ENCODE measurements at regions not wholly inside any gene's neighbourhood (a gene's known extent, or its start where the extent isn't known, plus 50 kb on each side); places are given as distances from the start of the nearest gene placed in this dataset.
A peak's percentile ranks its signal among the peaks of the same experiment; 100 is the strongest.

DNA sequence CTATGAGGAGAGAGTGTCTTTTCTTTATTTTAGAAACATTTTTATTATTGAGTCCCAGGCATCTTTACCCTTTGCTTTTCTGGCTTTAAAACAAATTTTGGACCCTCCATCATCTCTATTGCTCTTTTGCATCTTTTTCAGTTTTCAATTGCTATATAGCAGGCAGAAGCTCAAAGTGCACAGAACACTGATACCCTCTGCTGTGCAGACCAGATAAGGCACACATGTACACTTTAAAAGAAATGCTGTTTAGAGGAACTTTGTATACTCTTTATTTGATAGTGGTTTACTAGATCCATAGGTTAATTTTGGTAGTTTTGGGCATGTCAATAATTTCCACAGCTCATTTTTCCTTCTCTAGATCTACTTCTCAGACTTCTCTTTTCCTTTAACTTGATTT lies 324.2 kb downstream of the SH2D4B start:
- no peak for DNase-seq

DNA sequence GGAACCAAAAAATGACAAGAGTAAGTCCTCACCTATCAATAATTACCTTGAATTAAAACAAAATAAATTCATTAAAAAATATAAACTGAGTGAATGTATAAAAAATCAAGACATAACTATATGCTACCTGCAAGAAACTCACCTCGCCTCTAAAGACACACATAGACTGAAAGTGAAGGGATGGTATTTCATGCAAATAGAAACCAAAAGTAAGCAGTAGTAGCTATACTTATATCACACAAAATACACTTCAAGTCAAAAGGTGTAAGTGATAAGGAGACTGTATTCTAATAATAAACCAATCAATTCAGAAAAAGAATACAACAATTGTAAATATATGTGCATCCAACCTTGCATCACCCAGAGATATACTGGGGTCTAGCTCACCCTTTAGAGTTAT lies 332.6 kb downstream of the SH2D4B start:
- DNase-seq = no peak

DNA sequence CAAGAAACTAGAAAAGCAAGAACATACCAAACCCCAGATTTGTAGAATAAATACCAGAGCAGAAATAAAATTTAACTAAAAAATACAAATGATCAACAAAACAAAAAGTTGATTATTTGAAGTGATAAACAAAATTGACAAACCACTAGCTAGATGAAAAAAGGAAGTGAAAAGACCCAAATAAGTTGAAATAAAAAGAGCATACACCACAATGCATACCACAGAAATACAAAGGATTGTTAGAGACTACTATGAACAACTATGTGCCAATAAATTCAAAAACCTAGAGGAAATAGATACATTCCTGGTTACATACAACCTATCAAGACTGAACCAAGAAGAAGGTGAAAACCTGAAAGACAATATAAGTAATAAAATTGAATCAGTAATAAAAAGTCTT lies 333.4 kb downstream of the SH2D4B start:
- DNase-seq = no peak

DNA sequence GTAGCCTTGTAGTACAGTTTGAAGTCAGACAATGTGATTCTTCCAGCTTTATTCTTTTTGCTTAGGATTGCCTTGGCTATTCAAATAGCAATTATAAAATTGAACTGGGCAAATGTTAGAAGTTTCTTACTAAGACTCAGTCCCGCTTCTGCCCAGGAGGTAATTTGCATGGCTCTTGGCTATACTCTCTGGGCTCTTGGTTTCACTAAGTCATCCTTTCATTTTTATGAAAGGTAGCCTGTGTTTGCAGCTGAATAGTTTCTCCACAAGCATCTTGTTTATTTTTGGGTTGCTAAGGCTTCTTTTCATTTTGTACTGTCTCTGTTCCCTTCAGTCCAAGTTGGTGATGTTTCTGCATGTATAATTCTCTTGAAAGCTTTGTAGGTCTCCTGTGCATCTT lies 340.6 kb downstream of the SH2D4B start:
- no peak for DNase-seq

DNA sequence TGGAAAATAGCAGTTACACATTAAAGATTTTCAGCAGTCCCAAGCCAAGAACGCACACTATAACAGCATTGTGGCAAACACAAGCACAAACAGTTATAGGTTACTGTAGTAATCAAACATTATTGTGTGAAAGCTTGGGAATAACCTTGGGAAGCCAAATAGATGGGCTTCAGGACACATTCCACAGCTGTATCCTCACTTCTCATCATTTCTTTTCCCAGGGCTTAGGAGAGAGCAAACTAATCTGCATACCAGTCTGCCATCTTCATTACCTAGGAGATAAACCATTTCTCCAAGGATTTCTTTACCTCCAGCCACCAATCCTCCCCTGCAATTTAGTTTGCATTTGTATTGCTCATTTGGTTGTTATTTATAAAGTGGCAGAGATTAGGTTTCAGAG lies 352.4 kb downstream of the SH2D4B start:
- no peak for DNase-seq

DNA sequence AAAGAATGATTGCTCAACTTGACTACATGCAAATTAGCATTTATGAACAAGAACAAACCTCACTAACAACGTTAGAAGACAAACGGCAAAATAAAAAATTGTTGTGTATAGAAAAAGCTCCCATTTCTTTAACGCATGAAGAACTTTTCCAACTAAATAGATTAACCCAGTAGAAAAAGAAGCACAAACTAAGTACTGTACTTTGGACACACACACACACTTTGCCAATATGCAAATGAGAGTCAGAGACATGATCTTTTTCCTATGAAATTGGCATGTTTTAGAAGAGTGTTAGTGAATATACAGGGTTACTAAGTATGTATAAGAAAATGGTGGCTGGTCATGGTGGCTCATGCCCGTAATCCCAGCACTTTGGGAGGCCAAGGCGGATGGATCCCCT lies 355.6 kb downstream of the SH2D4B start:
- DNase-seq = no peak

DNA sequence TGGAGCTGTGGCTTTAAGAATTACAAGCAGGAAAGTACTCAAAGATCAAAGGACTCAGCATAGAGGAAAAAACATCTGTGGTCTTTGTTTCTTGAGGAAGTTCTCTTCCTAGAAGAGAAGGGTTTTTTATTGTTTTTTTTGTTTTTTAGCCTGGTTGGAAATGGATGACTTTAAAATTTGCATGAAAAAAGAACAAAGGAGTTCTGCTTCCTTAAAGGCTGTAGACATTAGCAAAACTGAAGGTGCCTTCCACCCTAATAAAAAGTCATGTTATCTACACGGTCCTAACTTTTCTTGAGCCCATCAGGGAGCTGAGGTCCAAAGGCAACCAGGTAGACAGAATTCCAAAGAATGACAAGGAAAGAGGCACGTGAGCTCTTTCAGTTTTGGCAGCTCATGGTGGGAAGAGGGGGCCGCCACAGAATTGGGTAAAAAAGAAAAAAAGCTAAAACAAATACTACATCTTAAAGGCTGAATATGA lies 356.6 kb downstream of the SH2D4B start:
- no peak for DNase-seq

DNA sequence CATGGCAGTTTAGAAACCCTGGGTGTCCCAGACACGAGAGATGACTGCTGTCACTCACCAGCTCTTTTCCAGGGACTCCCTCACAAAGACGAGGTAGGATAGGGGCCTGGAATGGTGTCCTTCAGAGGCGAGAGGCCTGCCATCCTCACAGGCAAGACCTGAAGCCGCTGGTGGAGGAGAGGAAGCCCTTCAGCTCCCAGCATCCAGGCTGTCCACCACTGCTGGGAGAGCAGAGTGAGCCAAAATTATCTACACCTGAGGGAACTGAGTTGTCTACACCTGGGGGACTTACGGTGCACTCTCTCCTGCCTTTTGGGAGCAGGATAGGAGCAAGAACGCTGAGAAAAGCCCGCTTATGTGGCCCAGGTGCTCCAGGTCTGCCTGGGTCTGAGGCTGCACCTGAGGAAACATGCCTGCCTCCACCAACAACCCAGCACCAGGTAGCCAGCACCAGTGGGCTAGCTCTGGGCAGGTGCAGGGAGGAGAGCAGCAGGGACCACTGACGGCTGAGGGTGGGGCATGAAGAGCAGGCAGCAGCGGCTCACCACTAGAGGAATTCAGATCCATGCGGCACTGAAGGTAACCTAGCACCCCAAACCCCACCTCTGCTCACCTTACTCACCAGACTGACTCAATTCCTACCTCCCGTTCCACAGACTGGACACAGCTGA lies 357.2 kb downstream of the SH2D4B start:
- no peak for DNase-seq

DNA sequence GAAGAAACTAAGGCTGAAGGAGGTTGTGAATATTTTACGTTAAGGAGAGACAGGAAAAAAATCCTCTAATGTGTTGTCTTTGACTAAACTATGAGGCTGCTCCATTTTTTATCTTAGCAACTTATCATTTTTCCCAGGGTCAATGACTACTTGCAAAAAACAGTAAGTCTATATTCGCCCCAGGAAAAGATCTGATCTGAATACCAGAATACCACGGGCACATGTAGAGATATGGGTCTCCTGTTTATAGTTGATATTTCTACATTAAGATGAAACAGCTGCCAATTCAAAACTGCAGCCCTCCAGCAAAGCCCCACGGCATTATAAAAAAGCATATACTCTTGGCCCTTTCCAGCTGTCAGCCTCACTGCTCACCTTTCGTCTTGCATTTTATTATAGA lies 358.4 kb downstream of the SH2D4B start:
- no peak for DNase-seq

DNA sequence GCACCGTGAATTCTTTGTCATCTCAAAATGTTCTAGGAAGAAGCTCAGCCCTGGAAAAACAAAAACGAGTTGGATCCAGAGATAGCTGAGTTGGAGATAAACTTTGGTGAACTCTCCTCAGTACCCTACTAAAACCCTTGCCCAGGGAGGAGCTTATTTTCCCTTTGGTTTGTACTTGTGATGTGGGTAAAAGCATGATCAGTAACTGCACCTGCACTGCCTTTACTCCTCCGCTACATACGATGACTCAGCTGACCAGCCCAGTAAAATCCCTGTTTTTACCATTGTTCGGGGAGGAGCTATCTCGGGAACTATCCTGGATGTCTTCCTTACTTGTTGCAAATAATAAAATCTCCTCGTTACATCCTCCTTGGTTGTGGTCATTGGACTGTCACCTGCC lies 359.3 kb downstream of the SH2D4B start:
- no peak for DNase-seq

DNA sequence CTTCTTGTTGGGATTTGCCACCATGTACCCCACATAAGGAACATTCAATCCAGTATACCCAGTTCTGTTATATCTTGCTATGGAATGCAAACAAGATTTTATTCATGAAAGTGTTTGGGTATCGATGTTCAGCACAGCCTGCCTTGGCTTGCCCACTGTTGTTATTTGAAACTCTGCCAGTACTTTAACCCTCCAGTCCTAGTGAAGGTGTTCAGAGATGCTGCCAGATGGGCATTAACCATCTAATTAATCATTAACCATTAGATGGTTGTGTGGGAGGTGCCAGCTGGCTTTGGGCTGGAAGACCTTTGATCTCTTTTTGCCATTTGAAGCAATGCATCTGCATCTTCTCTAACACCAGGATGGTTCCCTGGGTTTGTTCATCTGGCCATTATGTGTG lies 363.0 kb downstream of the SH2D4B start:
- no peak for DNase-seq

DNA sequence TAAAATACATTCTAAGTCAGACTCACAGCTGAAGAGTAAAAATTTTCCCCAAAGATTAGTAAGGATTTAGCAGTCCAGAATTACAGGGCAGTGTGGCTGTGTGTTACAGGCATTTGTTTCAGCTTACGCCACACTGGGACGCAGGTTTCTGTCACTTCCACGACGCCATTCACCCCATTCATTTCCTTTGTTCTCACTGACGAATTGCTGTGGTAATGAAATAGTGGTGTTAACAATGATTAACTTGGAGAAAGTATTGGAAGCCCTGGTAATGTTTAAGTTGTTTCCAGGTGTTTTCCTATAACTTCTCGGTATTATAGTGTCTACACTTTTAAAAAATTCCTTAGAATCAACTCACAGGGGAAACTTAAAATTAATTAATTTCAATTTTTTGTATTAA lies 370.9 kb downstream of the SH2D4B start:
- no peak for DNase-seq

DNA sequence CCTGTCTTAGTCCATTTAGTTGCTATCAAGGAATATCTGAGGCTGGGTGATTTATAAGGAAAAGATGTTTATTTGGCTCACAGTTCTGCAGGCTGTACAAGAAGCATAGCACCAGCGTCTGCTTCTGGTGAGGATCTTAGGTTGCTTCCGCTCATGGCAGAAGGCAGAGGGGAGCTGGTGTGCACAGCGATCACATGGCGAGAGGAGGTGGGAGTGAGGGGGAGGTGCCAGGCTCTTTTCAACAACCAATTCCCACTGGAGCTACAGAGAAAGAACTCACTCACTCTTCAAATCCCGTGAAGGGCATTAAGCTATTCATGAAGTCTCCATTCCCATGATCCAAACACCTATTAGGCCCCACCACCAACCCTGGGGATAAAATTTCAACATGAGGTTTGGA lies 371.6 kb downstream of the SH2D4B start:
- no peak for DNase-seq

DNA sequence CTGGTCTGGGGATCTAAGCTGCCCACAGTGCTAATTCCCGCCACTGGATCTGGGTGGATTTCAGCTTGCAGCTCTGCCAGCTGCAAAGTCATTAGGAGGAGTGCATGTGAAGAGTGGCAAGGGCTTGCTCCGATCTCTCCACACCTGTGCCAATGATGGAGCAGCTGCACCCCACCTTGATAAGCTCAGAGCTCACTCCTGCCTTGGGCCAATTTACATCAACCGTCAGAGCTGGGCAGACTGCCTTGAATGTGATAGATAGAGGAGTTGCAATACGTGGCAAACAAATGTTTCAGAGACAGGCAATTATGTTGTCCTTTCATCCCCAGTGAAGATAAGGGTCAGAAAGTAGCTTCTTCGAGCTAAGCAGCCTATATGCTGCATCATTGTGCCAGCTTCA lies 379.9 kb downstream of the SH2D4B start:
- no peak for DNase-seq

DNA sequence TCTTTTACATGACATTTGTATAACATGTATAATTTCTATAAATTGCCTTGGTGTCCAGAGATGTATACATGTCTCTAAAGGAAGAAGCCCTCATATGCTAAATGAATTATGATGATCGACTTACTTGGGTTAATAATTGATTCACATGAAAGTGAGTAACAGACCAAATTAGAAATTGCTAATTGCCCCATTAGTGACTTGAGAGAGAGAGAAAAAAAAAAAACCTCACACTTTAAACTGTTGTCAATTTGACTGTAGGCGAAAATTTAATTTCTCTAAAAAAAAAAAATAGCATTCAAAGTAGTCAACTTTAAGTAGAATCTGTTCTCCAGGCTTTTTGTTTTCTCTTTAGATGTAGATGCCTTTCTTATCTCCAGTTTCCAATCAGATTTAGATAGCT lies 383.3 kb downstream of the SH2D4B start:
- no peak for DNase-seq

DNA sequence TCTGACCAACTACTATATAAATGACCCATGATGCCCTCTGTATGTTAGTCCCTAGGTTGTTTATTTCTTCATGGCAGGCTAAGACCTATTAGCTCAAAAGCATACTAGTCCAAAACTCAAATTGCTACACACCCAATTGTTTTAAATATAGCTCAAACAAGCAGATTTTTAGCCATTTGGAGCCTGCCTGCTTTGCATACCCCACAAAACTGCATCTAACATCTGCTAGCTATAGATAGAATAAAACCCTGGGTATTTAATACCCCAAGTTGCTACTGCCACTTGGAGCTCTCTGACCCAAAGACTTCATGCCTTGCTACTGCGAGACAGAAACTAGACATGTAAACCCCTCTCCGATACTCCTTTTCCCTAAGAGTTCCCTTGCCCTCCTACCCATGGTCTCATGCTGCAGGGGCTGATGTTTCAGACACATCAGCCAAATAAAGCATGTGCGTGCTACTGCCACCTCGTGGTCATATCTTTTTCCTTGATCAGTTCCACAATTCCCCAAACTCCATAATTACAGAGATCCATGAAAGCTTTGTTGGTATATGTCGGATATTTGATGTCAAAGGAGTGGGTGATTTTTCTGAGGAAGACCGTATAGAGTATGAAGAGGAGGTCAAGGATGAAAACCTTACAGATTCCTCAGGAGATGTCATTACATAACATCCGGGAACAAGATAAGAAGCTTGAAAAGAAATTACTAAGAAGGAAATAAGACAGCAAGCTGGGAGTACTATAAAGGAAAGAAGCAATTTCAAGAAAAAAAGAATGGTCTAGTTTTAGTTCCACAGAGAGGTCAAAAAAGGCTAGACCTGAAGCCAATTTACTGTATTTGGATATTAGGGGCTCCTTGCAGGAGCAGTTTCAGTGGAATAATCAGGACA lies 386.6 kb downstream of the SH2D4B start:
- DNase-seq = peak; percentile 39

DNA sequence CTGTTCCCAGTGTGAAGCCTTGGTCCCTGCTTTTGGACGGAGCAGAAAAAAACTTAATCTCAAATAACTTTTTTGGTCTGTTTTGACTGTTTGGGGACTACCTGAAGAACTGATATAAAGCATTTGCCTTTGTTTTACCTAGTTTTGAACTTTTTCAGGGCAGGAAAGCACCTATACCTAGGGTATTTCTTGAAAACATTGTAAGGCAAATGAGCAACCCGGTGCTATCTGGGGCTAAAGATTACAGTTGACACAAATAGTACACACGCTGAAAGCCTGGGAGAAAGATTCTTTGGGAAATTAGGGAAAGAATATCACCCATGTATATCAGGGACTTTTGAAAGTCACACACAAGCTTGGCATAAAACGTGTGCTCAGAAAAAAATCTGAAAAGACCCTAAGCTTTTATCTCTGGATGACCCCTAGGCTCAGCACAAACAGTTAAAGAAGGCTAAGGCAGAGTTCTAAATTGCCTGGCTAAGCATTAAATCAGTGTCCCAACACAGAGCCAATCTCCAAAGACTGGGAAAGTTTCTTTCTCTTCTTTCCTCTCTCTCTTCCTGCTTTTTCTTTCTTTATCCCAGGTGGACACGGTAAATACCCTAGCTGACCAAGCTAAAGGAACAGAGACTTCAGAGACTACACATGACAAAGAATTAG lies 389.8 kb downstream of the SH2D4B start:
- DNase-seq = no peak

DNA sequence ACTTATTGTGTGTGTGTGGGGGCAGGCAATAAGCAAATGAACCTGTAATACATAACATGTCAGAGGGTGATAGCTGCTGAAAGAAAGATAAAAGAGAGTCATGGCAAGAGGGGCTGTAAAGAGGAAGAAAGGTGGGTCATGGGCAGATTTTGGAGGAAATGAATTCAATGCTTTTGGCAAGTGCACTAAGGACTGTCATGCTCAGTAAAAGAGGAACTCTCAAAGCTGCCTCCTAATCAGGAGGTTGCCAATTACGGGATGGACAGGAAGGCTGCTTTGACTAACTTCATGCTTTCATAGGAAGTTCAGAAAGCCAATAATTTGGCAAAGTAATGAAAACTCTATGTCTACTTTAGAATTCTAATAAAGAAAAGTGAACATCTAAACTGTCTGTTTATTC lies 401.2 kb downstream of the SH2D4B start:
- DNase-seq = no peak

DNA sequence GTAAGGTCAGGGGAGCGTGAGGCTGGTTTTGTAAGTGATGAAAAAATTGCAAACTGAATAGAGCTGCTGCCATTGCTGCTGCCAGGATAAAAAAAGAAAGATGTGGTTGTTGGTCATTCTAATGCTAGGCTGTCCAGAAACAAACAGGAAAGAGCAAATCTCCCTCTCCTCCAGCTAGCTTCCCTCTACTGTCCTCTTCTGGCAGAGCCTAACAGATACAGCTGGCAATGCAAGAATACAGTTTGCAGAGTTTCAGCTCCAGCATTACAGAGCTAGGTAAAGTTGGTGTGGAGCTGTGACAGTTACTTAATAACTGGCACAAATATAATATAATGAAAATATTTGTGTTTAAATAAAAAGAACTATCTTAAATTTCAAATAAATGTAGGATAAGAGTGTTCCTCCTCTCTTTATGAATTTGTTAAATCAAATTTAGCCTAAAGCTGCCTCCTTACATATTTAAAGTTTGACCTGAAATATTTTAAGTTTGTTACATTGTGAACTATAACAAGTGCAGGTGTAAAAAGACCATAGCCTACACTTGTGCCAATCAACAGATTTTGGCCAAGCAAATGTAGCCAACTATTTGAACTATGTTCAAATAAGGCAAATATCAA lies 407.7 kb downstream of the SH2D4B start:
- no peak for DNase-seq

DNA sequence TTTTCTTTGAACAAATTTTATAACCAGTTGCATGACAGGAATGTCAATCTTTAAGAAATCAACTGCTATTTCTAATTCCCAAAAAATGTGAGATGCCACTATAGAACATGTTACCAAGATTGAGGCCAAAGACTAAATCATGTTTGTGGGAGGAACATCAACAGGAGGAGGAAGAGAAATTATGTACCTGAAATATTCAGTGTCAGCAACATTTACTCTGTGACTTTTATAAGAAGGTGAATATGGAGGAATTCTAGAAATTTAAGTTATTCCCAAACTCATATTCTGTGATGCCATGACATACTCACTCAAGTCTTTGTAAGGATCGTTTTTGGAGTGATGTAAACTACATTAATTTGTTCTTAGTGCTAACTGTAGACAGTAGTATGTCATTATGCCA lies 408.4 kb downstream of the SH2D4B start:
- DNase-seq = no peak

DNA sequence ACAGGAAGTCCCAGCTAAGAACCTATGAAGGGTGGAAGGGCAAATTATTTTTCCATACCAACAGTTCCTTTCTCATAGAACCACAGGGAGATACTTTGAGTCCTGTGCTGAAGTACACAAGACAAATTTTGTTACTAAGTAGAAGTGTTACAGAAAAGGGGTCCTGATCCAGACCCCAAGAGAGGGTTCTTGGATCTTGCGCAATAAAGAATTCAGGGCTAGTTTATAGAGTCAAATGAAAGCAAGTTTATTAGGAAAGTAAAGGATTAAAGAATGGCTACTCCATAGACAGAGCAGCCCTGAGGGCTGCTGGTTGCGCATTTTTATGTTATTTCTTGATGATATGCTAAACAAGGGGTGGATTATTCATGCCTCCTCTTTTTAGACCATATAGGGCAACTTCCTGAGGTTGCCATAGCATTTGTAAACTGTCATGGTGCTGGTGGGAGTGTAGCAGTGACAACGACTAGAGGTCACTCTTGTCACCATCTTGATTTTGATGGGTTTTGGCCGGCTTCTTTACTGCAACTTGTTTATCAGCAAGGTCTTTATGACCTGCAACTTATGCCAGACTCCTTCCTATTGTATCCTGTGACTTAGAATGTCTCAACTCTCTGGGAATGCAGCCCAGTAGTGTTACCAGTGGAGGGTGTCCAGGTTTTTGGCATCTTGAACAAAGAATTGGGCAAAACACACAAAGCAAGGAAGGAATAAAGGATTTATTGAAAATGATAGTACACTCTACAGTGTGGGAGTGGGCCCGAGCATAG lies 409.4 kb downstream of the SH2D4B start:
- no peak for DNase-seq

DNA sequence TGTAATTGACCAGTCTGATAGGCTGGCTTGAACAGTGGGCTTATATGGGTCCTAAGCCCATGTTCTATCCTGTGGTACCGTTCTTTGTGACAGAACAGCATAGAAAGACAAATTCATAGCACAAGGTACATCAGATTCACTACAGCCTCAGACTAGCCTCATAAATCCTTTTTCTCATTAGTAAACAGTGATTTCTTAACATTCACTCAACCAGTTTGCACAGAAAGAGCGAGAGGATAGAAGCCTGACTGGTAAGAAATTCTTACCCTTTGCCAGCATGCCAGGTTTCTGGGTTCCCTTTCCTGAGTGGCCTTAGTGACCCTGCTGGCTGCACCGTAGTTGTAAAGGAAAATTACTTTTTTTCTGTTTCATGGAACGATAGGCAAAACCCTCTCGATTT lies 412.1 kb downstream of the SH2D4B start:
- no peak for DNase-seq

DNA sequence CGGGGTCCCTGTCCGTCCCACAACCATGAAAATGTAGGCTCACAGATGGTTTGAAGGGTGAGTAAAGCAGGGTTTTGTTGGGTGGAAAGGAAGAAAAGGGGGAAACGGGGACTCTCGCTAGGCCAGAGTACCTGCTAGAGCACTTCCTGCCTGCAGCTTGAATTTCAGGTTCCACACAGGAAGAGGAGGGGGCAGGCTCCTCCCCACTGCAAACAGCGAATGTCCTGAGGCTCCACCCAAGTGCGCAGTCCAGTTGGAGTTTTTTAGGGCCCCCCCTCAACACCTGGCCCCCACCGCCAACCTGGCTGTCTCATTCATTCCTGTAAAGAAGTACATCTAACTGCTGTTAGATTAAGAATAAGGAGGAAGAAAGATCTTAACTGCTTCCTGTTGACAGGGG lies 414.7 kb downstream of the SH2D4B start:
- no peak for DNase-seq
